ENCODE measurements at regions not wholly inside any gene's neighbourhood (a gene's known extent, or its start where the extent isn't known, plus 50 kb on each side); places are given as distances from the start of the nearest gene placed in this dataset.

GRCh38 chr4:144494280-144494679 is 151.7 kb upstream of the HHIP start:
- DNase-seq: no peak

GRCh38 chr4:144495944-144496343 is 150.0 kb upstream of the HHIP start:
- no peak for DNase-seq

- no peak for DNase-seq
Measured at GRCh38 chr4:144499777-144500176, 146.2 kb upstream of the HHIP start.

- DNase-seq: no peak
Measured at GRCh38 chr4:144501231-144501780, 144.7 kb upstream of the HHIP start.

GRCh38 chr4:144504883-144505282 is 141.1 kb upstream of the HHIP start:
- no peak for DNase-seq

- no peak for DNase-seq
Measured at GRCh38 chr4:144507311-144508101, 138.4 kb upstream of the HHIP start.

GRCh38 chr4:144509088-144510015 is 136.6 kb upstream of the HHIP start:
- no peak for DNase-seq

- no peak for DNase-seq
Measured at GRCh38 chr4:144514736-144515135, 131.2 kb upstream of the HHIP start.

GRCh38 chr4:144518181-144518895 is 127.6 kb upstream of the HHIP start:
- DNase-seq: no peak

- DNase-seq: no peak
Measured at GRCh38 chr4:144531841-144532240, 114.1 kb upstream of the HHIP start.

GRCh38 chr4:144547678-144548298 is 98.2 kb upstream of the HHIP start:
- DNase-seq: no peak

GRCh38 chr4:144556636-144557035 is 89.3 kb upstream of the HHIP start:
- DNase-seq: no peak

GRCh38 chr4:144557404-144557803 is 88.6 kb upstream of the HHIP start:
- no peak for DNase-seq

GRCh38 chr4:144562019-144562705 is 83.8 kb upstream of the HHIP start:
- no peak for DNase-seq

- no peak for DNase-seq
Measured at GRCh38 chr4:144564358-144564757, 81.6 kb upstream of the HHIP start.

- DNase-seq: no peak
Measured at GRCh38 chr4:144565527-144566195, 80.3 kb upstream of the HHIP start.

- no peak for DNase-seq
Measured at GRCh38 chr4:144572660-144573059, 73.3 kb upstream of the HHIP start.

GRCh38 chr4:144574000-144574399 is 72.0 kb upstream of the HHIP start:
- no peak for DNase-seq

- no peak for DNase-seq
Measured at GRCh38 chr4:144574509-144574908, 71.4 kb upstream of the HHIP start.

- DNase-seq: no peak
Measured at GRCh38 chr4:144575181-144575580, 70.8 kb upstream of the HHIP start.

- no peak for DNase-seq
Measured at GRCh38 chr4:144578681-144579080, 67.3 kb upstream of the HHIP start.
